ENCODE measurements at regions not wholly inside any gene's neighbourhood (a gene's known extent, or its start where the extent isn't known, plus 50 kb on each side); places are given as distances from the start of the nearest gene placed in this dataset.
A peak's percentile ranks its signal among the peaks of the same experiment; 100 is the strongest.
"Not testable (repeated sequence)": the region's sequence is repeated elsewhere in the genome, so short reads cannot be mapped to it uniquely, and the experiment has no call there.

GRCh38 chr16:47851146-47851545, 304.6 kb downstream of the ABCC12 start:
- DNase-seq = no peak

- no peak for DNase-seq
Measured at GRCh38 chr16:47849736-47850135, 306.1 kb downstream of the ABCC12 start.

- no peak for DNase-seq
Measured at GRCh38 chr16:47848421-47849109, 307.2 kb downstream of the ABCC12 start.

- no peak for DNase-seq
Measured at GRCh38 chr16:47847220-47847970, 308.4 kb downstream of the ABCC12 start.

- DNase-seq = no peak
Measured at GRCh38 chr16:47834485-47835024, 321.2 kb downstream of the ABCC12 start.

GRCh38 chr16:47833771-47834170, 322.0 kb downstream of the ABCC12 start:
- DNase-seq = no peak

GRCh38 chr16:47829850-47830600, 325.8 kb downstream of the ABCC12 start:
- no peak for DNase-seq

- DNase-seq = no peak
Measured at GRCh38 chr16:47826070-47826469, 329.7 kb downstream of the ABCC12 start.

- no peak for DNase-seq
Measured at GRCh38 chr16:47817048-47817447, 338.7 kb downstream of the ABCC12 start.

- DNase-seq = no peak
Measured at GRCh38 chr16:47816511-47816910, 339.3 kb downstream of the ABCC12 start.

- DNase-seq = no peak
Measured at GRCh38 chr16:47815655-47816054, 340.1 kb downstream of the ABCC12 start.

- not testable (repeated sequence) for DNase-seq
Measured at GRCh38 chr16:47811758-47812157, 344.0 kb downstream of the ABCC12 start.

GRCh38 chr16:47806309-47806847, 345.2 kb downstream of the PHKB start:
- no peak for DNase-seq

GRCh38 chr16:47787696-47788095, 326.6 kb downstream of the PHKB start:
- DNase-seq = no peak

GRCh38 chr16:47781673-47782072, 320.5 kb downstream of the PHKB start:
- DNase-seq = no peak

GRCh38 chr16:47780213-47780875, 319.2 kb downstream of the PHKB start:
- DNase-seq = no peak

GRCh38 chr16:47779201-47780016, 318.3 kb downstream of the PHKB start:
- DNase-seq = peak; percentile 67

GRCh38 chr16:47778106-47778801, 317.1 kb downstream of the PHKB start:
- no peak for DNase-seq

- DNase-seq = no peak
Measured at GRCh38 chr16:47777220-47777619, 316.1 kb downstream of the PHKB start.

GRCh38 chr16:47774661-47775060, 313.5 kb downstream of the PHKB start:
- DNase-seq = no peak

- DNase-seq = no peak
Measured at GRCh38 chr16:47753659-47754058, 292.5 kb downstream of the PHKB start.
